ENCODE measurements at regions not wholly inside any gene's neighbourhood (a gene's known extent, or its start where the extent isn't known, plus 50 kb on each side); places are given as distances from the start of the nearest gene placed in this dataset.

- Histone ChIP-seq H3K9me3 (no peaks in the 10 kb centered on the region), H3K4me3 (no peak overlapping the region), H3K27me3 (no peaks in the 10 kb centered on the region), H3K4me1 (peaks cover 0 to 5% of the 10 kb centered on the region in 2 donors), H3K27ac (peak overlapping the region; percentile 66 to 83), H3K36me3 (no peaks in the 10 kb centered on the region)
- DNase-seq: peak; percentile 44 to 59
- intact Hi-C loops (cut with DNase I; ENCODE audit: low total_unique reads): no loop called here
- no peak for TF ChIP-seq CTCF (IDR thresholded peaks at IDR 0.05)
- no peak for TF ChIP-seq POLR2A (IDR thresholded peaks at IDR 0.05)
Measured at GRCh38 chr1:94734963-94735901, 84.9 kb upstream of the SLC44A3 start.

DNA sequence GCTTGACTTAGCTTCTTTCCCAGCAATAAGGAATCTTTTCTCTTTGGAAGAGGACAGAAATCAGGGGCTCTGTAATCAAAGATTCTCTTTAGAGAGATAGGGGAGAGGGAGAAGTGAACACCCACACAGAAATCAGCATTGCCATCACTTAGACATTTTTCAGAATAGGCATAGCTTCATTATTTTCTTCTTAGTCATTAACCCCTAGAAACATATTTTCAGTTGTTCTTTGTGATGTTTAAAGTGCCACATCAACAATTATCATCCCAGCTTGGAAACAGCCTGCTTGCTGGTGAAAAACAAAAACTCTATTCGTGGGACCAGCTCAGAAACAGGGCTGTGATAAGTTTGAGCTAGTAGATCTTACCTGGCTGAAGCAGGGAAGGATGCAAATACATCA, 88.3 kb upstream of the SLC44A3 start:
- TF ChIP-seq POLR2A (IDR thresholded peaks at IDR 0.05): no peak
- Histone ChIP-seq H3K9me3 (no peaks in the 10 kb centered on the region), H3K27me3 (no peaks in the 10 kb centered on the region), H3K36me3 (no peaks in the 10 kb centered on the region), H3K27ac (no peak overlapping the region), H3K4me1 (peaks cover 0 to 5% of the 10 kb centered on the region in 2 donors), H3K4me3 (no peak overlapping the region)
- intact Hi-C loops (cut with DNase I; ENCODE audit: low total_unique reads): no loop called here
- DNase-seq: no peak

DNA sequence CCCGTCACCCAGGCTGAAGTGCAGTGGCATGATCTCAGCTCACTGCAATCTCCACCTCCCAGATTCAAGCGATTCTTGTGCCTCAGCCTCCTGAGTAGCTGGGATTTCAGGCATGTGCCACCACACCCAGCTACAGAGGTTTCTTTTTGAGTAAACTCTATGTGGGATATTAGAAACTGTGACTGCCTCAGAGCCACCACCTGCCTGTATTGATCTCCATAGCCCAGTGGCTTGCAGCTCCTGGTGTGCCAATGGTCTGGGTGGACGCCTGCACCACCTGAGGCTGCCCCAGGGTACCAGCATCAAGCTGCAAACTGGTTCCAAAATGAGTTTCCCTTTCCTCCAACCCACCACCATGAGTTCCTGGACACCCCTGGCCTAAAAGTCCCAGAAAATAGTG, 89.7 kb upstream of the SLC44A3 start:
- DNase-seq: no peak
- Histone ChIP-seq H3K9me3 (no peaks in the 10 kb centered on the region), H3K27ac (no peak overlapping the region), H3K4me3 (no peak overlapping the region), H3K36me3 (no peaks in the 10 kb centered on the region), H3K4me1 (peaks cover 0 to 4% of the 10 kb centered on the region in 2 donors), H3K27me3 (no peaks in the 10 kb centered on the region)
- intact Hi-C loops (cut with DNase I; ENCODE audit: low total_unique reads): no loop called here
- no peak for TF ChIP-seq POLR2A (IDR thresholded peaks at IDR 0.05)
- TF ChIP-seq CTCF (IDR thresholded peaks at IDR 0.05): no peak

- intact Hi-C loops (cut with DNase I; ENCODE audit: low total_unique reads): no loop called here
- H3K4me1 ChIP-seq: no peaks in the 10 kb centered on the region
- DNase-seq: no peak
- no peak for TF ChIP-seq POLR2A (IDR thresholded peaks at IDR 0.05)
- TF ChIP-seq CTCF (IDR thresholded peaks at IDR 0.05): no peak
- no peaks in the 10 kb centered on the region for H3K9me3 ChIP-seq
- no peak overlapping the region for H3K4me3 ChIP-seq
- no peaks in the 10 kb centered on the region for H3K27me3 ChIP-seq
- H3K36me3 ChIP-seq: no peaks in the 10 kb centered on the region
- peak overlapping the region in 1 of 2 donors; percentile 49 for H3K27ac ChIP-seq
Measured at GRCh38 chr1:94729267-94729666, 90.9 kb upstream of the SLC44A3 start.

GRCh38 chr1:94727846-94728715, 92.1 kb upstream of the SLC44A3 start:
- Histone ChIP-seq H3K27ac (no peak overlapping the region), H3K9me3 (no peaks in the 10 kb centered on the region), H3K36me3 (no peaks in the 10 kb centered on the region), H3K27me3 (no peaks in the 10 kb centered on the region), H3K4me3 (no peak overlapping the region), H3K4me1 (no peaks in the 10 kb centered on the region)
- TF ChIP-seq CTCF (IDR thresholded peaks at IDR 0.05) (no peak), POLR2A (IDR thresholded peaks at IDR 0.05) (no peak)
- intact Hi-C loops (cut with DNase I; ENCODE audit: low total_unique reads): no loop called here
- no peak for DNase-seq
